Stomach (tissue), 4 donors: ENCODE measurements at regions not wholly inside any gene's neighbourhood (a gene's known extent, or its start where the extent isn't known, plus 50 kb on each side); places are given as distances from the start of the nearest gene placed in this dataset.

Experiments used
- CTCF ChIP-seq, 7 experiments: fragments of 450-650 bp in 4 of 7; fragments of 200-600 bp in 3 of 7; sonication (generic) in 3 of 7; IDR thresholded peaks; one replicate each; pipeline ENCODE4 v1.5.1; 2016 to 2019; ENCODE audit warnings: antibody characterized with exemption in 7 of 7, control low read depth in 2 of 7, mild to moderate bottlenecking in 1 of 7
- EP300 ChIP-seq: sonication (generic); formaldehyde crosslinking; IDR thresholded peaks from one replicate; pipeline ENCODE4 v1.6.1; 2017; ENCODE audit warnings: antibody characterized with exemption
- POLR2A ChIP-seq, 4 donors: fragments of 450-650 bp; IDR thresholded peaks; one replicate each; pipeline ENCODE4 v1.6.1; 2016; ENCODE audit warnings: antibody characterized with exemption in 4 of 4, control low read depth in 2 of 4, mild to moderate bottlenecking in 1 of 4, moderate library complexity in 1 of 4

GRCh38 chr21:18545908-18546307 is 142.3 kb upstream of the TMPRSS15 start:
- TF ChIP-seq EP300 (no peak), CTCF (IDR thresholded peaks at IDR 0.05) (no peak), POLR2A (IDR thresholded peaks at IDR 0.05) (no peak)
